ENCODE measurements at regions not wholly inside any gene's neighbourhood (a gene's known extent, or its start where the extent isn't known, plus 50 kb on each side); places are given as distances from the start of the nearest gene placed in this dataset.
"Not testable (repeated sequence)": the region's sequence is repeated elsewhere in the genome, so short reads cannot be mapped to it uniquely, and the experiment has no call there.

- no peak for DNase-seq
These were observed 210.6 kb downstream of the DLL1 start for GRCh38 chr6:170080169-170080827.

- DNase-seq = no peak
These were observed 214.3 kb downstream of the DLL1 start for GRCh38 chr6:170076466-170077165.

GRCh38 chr6:170075659-170076223, 215.1 kb downstream of the DLL1 start:
- no peak for DNase-seq

- no peak for DNase-seq
These were observed 216.0 kb downstream of the DLL1 start for GRCh38 chr6:170074907-170075306.

- DNase-seq = no peak
These were observed 216.4 kb downstream of the DLL1 start for GRCh38 chr6:170074435-170074834.

- DNase-seq = no peak
These were observed 217.0 kb downstream of the DLL1 start for GRCh38 chr6:170073846-170074245.

GRCh38 chr6:170072246-170072645, 218.6 kb downstream of the DLL1 start:
- no peak for DNase-seq

- no peak for DNase-seq
These were observed 221.3 kb downstream of the DLL1 start for GRCh38 chr6:170069611-170070010.

GRCh38 chr6:170068496-170068895, 222.4 kb downstream of the DLL1 start:
- no peak for DNase-seq

GRCh38 chr6:170067923-170068360, 222.9 kb downstream of the DLL1 start:
- DNase-seq = no peak

- no peak for DNase-seq
These were observed 223.7 kb downstream of the DLL1 start for GRCh38 chr6:170067181-170067641.

GRCh38 chr6:170066679-170067078, 224.2 kb downstream of the DLL1 start:
- no peak for DNase-seq

GRCh38 chr6:170063851-170064602, 226.9 kb downstream of the DLL1 start:
- DNase-seq = no peak

- no peak for DNase-seq
These were observed 227.4 kb downstream of the DLL1 start for GRCh38 chr6:170063431-170063830.

- no peak for DNase-seq
These were observed 228.0 kb downstream of the DLL1 start for GRCh38 chr6:170062915-170063241.

GRCh38 chr6:170062209-170062914, 228.5 kb downstream of the DLL1 start:
- DNase-seq = no peak

- DNase-seq = no peak
These were observed 231.9 kb downstream of the DLL1 start for GRCh38 chr6:170058878-170059485.

GRCh38 chr6:170057961-170058877, 232.7 kb downstream of the DLL1 start:
- DNase-seq = no peak

GRCh38 chr6:170057034-170057734, 233.7 kb downstream of the DLL1 start:
- DNase-seq = no peak

- DNase-seq = no peak
These were observed 234.6 kb downstream of the DLL1 start for GRCh38 chr6:170056278-170056711.

GRCh38 chr6:170055797-170056196, 235.1 kb downstream of the DLL1 start:
- DNase-seq = not testable (repeated sequence)
